ENCODE measurements at regions not wholly inside any gene's neighbourhood (a gene's known extent, or its start where the extent isn't known, plus 50 kb on each side); places are given as distances from the start of the nearest gene placed in this dataset.

DNA sequence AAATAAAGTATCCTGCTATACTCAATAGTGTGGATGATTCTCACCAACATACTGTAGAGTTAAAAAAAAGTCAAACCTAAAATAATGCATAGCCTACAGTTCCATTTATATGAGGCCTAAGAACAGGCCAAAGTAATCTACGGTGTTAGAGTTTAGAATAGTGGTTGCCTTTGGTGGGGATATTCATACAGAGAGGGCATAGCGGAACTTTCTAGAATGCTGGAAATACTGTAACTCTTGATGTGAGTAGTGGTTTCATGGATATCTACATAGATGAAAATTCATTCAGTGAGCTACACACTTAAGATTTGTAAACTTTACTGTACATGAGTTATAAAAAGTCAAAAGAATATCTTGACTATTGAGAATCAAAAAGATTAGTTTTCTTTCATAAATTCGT, 349.9 kb upstream of the NFE2L3 start:
- TF ChIP-seq, protein P1, sequence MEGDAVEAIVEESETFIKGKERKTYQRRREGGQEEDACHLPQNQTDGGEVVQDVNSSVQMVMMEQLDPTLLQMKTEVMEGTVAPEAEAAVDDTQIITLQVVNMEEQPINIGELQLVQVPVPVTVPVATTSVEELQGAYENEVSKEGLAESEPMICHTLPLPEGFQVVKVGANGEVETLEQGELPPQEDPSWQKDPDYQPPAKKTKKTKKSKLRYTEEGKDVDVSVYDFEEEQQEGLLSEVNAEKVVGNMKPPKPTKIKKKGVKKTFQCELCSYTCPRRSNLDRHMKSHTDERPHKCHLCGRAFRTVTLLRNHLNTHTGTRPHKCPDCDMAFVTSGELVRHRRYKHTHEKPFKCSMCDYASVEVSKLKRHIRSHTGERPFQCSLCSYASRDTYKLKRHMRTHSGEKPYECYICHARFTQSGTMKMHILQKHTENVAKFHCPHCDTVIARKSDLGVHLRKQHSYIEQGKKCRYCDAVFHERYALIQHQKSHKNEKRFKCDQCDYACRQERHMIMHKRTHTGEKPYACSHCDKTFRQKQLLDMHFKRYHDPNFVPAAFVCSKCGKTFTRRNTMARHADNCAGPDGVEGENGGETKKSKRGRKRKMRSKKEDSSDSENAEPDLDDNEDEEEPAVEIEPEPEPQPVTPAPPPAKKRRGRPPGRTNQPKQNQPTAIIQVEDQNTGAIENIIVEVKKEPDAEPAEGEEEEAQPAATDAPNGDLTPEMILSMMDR (IDR thresholded peaks at IDR 0.05): no peak
- TF ChIP-seq POLR2A (IDR thresholded peaks at IDR 0.05): no peak
- no peak for TF ChIP-seq EP300 (IDR thresholded peaks at IDR 0.05)
